Fibroblast of lung (primary cell): ENCODE measurements at regions not wholly inside any gene's neighbourhood (a gene's known extent, or its start where the extent isn't known, plus 50 kb on each side); places are given as distances from the start of the nearest gene placed in this dataset.
A peak's percentile ranks its signal among the peaks of the same experiment; 100 is the strongest.

ENCODE experiments used
- DNase-seq, 2 donors: peaks; one replicate each; pipeline versions ENCODE4 v3.0.0 to v3.0.0-alpha.2; 2010; ENCODE audit warnings: low read depth in 2 of 2
- H2AFZ ChIP-seq: 2 replicates; pipeline ENCODE4 v1.5.1; 2012; ENCODE audit warnings: low read length, control low read depth, inconsistent platforms
- H3K27ac ChIP-seq: 2 replicates; pipeline ENCODE4 v1.5.1; 2011; ENCODE audit warnings: low read length, control low read depth; ENCODE audit not compliant: insufficient read depth
- H3K27me3 ChIP-seq: 2 replicates; pipeline ENCODE4 v1.5.1; 2011; ENCODE audit warnings: mild to moderate bottlenecking, low read length; ENCODE audit not compliant: control insufficient read depth, insufficient read depth
- H3K36me3 ChIP-seq: 2 replicates; pipeline ENCODE4 v1.5.1; 2011; ENCODE audit warnings: low read length; ENCODE audit not compliant: control insufficient read depth, insufficient read depth
- H3K4me1 ChIP-seq: 2 replicates; pipeline ENCODE4 v1.5.1; 2011; ENCODE audit warnings: low read length; ENCODE audit not compliant: control insufficient read depth, insufficient read depth; ENCODE audit errors: extremely low read depth
- H3K4me2 ChIP-seq: 2 replicates; pipeline ENCODE4 v1.5.1; 2011; ENCODE audit warnings: low read length, control low read depth; ENCODE audit not compliant: insufficient read depth; ENCODE audit errors: extremely low read depth
- H3K4me3 ChIP-seq, 4 experiments: fragments of 200-600 bp in 1 of 4; sonication (generic) in 1 of 4; replicated peaks in 1 of 4; 2 replicates each; pipeline ENCODE4 v1.5.1; 2011 to 2016; ENCODE audit warnings: low read length in 4 of 4, low read depth in 3 of 4, mild to moderate bottlenecking in 3 of 4, control low read depth in 2 of 4, inconsistent platforms in 1 of 4, mixed read lengths in 1 of 4; ENCODE audit not compliant: insufficient read depth in 1 of 4; ENCODE audit errors: control extremely low read depth in 1 of 4
- H3K79me2 ChIP-seq: 2 replicates; pipeline ENCODE4 v1.5.1; 2012; ENCODE audit warnings: mild to moderate bottlenecking, low read length, inconsistent platforms; ENCODE audit not compliant: control insufficient read depth, insufficient read depth
- H3K9ac ChIP-seq: 2 replicates; pipeline ENCODE4 v1.5.1; 2011; ENCODE audit warnings: mild to moderate bottlenecking, low read length, control low read depth; ENCODE audit not compliant: insufficient read depth
- H3K9me3 ChIP-seq: 2 replicates; pipeline ENCODE4 v1.5.1; 2012; ENCODE audit warnings: low read depth, low read length; ENCODE audit not compliant: control insufficient read depth, insufficient read depth
- H4K20me1 ChIP-seq: 2 replicates; pipeline ENCODE4 v1.5.1; 2011; ENCODE audit warnings: low read length; ENCODE audit not compliant: control insufficient read depth, insufficient read depth; ENCODE audit errors: extremely low read depth
- CTCF ChIP-seq, 2 donors: IDR thresholded peaks in 1 of 2; conservative IDR thresholded peaks in 1 of 2; 1 replicate in 1 of 2; 2 replicates in 1 of 2; pipeline ENCODE4 v1.5.1; 2011 to 2012; ENCODE audit warnings: low read length in 2 of 2, control low read depth in 1 of 2, inconsistent platforms in 1 of 2, low read depth in 1 of 2, mild to moderate bottlenecking in 1 of 2
- EZH2 ChIP-seq: IDR thresholded peaks from 2 replicates; pipeline ENCODE4 v1.5.1; 2012; ENCODE audit warnings: low read length, control low read depth, mild to moderate bottlenecking; ENCODE audit errors: missing control alignments

GRCh38 chr20:63138855-63139341 is 77.0 kb downstream of the YTHDF1 start:
- H3K4me1 ChIP-seq: no peaks in the 10 kb centered on the region
- H3K4me2 ChIP-seq: no peak overlapping the region
- no peaks in the 10 kb centered on the region for H3K9me3 ChIP-seq
- peak in 1 of 2 donors; percentile 76 for DNase-seq
- H3K27me3 ChIP-seq: no peaks in the 10 kb centered on the region
- no peaks in the 10 kb centered on the region for H4K20me1 ChIP-seq
- H3K79me2 ChIP-seq: no peaks in the 10 kb centered on the region
- no peaks in the 10 kb centered on the region for H3K36me3 ChIP-seq
- TF ChIP-seq CTCF (conservative IDR thresholded peaks at IDR 0.05 in 1 of 2, IDR thresholded peaks at IDR 0.05 in 1 of 2; ENCODE audit: low read depth in 1 of 2, low read length in 2 of 2): no peak
- TF ChIP-seq EZH2: no peak
- H3K27ac ChIP-seq: no peak overlapping the region
- H2AFZ ChIP-seq: no peak overlapping the region
- H3K9ac ChIP-seq: no peak overlapping the region
- no peak overlapping the region for H3K4me3 ChIP-seq

- no peak overlapping the region for H3K27ac ChIP-seq
- no peaks in the 10 kb centered on the region for H3K4me1 ChIP-seq
- no peak for TF ChIP-seq CTCF (conservative IDR thresholded peaks at IDR 0.05 in 1 of 2, IDR thresholded peaks at IDR 0.05 in 1 of 2; ENCODE audit: low read depth in 1 of 2, low read length in 2 of 2)
- TF ChIP-seq EZH2: no peak
- H3K36me3 ChIP-seq: no peaks in the 10 kb centered on the region
- H2AFZ ChIP-seq: no peak overlapping the region
- no peak overlapping the region for H3K9ac ChIP-seq
- H3K4me2 ChIP-seq: no peak overlapping the region
- no peaks in the 10 kb centered on the region for H3K27me3 ChIP-seq
- no peak overlapping the region for H3K4me3 ChIP-seq
- no peak for DNase-seq
- H4K20me1 ChIP-seq: no peaks in the 10 kb centered on the region
- H3K9me3 ChIP-seq: no peaks in the 10 kb centered on the region
- H3K79me2 ChIP-seq: no peaks in the 10 kb centered on the region
Measured at GRCh38 chr20:63137851-63138415, 78.0 kb downstream of the YTHDF1 start.

GRCh38 chr20:63136296-63136695 is 79.6 kb downstream of the YTHDF1 start:
- no peak for TF ChIP-seq EZH2
- TF ChIP-seq CTCF (conservative IDR thresholded peaks at IDR 0.05 in 1 of 2, IDR thresholded peaks at IDR 0.05 in 1 of 2; ENCODE audit: low read depth in 1 of 2, low read length in 2 of 2): no peak
- no peak overlapping the region for H3K9ac ChIP-seq
- H3K4me2 ChIP-seq: no peak overlapping the region
- no peaks in the 10 kb centered on the region for H3K27me3 ChIP-seq
- H2AFZ ChIP-seq: no peak overlapping the region
- no peak overlapping the region for H3K27ac ChIP-seq
- H3K36me3 ChIP-seq: no peaks in the 10 kb centered on the region
- H3K79me2 ChIP-seq: no peaks in the 10 kb centered on the region
- H3K4me3 ChIP-seq: no peak overlapping the region
- H3K4me1 ChIP-seq: no peaks in the 10 kb centered on the region
- no peak for DNase-seq
- H4K20me1 ChIP-seq: no peaks in the 10 kb centered on the region
- no peaks in the 10 kb centered on the region for H3K9me3 ChIP-seq
